NCI-H2029 treated with DMSO at 0.1 percent for 48 hours (cell line): ENCODE measurements at regions not wholly inside any gene's neighbourhood (a gene's known extent, or its start where the extent isn't known, plus 50 kb on each side); places are given as distances from the start of the nearest gene placed in this dataset.

Source experiments
- DNase-seq: peaks from one replicate; lab custom pipeline; 2025; lab: John Stamatoyannopoulos, UW

- DNase-seq, result no peak
These were observed 368.2 kb downstream of the IRS1 start for GRCh38 chr2:226431288-226431948.

- DNase-seq, result no peak
These were observed 370.1 kb downstream of the IRS1 start for GRCh38 chr2:226429476-226429875.

DNA sequence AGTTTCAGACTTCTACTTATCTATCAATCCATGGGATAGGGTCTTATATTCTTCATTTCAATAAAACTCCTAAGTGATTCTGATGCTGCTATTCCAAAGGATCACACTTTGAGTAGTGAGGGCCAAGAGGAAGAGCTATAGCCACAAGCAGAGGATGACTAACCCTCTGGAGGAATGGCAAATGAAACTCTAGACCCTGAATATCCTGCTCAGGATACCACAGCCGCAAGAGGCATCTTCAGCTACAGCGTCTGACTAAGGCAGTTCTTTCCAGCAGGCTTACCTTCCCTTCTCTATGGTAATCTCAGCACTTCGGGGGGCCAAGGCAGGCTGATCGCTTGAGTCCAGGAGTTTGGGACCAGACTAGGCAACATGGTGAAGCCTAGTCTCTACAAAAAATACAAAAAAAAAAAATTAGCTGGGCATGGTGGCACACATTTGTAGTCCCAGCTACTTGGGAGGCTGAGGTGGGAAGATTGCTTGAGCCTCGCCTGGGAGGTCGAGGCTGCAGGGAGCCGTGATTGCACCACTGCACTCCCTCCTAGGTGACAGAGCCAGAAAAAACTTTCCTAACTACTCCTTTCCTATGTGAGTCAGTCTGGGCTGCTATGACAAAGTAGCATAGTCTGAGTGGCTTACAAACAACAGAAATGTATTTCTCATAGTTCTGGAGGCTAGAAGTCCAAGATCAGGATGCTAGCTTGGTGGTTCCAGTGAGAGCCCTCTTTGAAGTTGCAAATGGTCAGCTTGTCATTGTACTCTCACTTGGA lies 371.9 kb downstream of the IRS1 start:
- no peak for DNase-seq

- DNase-seq, result no peak
These were observed 373.3 kb downstream of the IRS1 start for GRCh38 chr2:226426292-226426736.

DNA sequence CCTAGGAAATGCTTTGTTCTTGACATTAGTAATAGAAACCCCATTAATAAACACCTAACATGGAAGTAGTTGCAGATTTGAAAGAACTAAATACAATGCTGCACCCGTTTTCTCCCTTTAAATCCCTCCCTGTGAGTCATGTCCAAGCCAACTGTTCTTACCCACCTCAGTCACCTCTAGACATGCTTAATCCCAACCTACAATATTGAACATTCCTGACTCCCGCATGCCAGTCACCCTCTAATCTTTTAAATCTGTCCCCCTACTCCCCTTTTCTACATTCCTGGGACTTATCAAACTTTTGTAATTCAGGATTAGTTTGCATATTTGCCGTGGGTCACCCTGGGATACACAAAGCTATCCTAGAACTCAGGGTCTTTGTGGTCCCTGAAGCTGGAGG lies 374.6 kb downstream of the IRS1 start:
- DNase-seq, result no peak

DNA sequence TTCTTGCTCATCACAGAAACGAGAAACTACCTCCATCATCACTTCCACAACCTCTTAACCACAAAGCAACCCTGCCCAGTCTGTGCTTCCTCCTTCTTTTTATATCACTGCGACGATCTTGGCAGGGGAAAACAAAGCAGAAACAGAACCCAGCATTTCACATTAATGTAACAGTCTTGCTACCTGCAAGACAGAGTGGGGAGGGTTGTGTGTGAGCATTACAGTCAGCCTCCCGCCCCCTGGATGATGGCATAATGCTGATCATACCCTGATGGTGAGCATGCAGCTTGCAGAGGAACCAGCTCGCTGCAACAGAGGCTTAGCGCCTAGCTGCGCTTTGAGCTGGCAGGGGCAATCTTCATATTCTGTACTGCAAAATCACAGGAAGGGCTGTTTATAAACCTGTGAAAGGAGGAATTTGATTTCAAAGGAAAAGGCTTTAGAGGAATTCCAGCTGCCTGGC lies 376.1 kb downstream of the IRS1 start:
- DNase-seq, result no peak

GRCh38 chr2:226420646-226421045 lies 379.0 kb downstream of the IRS1 start:
- no peak for DNase-seq

DNA sequence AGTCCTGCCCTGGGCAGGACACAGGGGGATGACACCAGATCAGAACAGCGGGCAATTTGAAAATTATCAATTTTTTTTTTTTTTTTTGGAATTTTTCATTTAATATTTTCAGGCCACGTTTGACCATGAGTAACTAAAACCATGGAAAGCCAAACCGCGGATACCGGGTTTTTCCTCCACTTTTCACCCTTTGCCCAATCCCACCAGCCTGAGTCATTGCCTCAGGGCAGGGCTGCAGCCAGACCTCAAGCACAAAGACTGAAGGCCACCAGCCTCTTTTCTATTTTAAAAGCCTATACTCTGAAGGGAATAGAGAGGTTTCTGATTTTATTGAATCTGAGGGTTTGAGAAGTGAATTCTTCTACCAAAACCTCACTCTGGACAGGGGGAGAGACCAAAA lies 381.1 kb downstream of the IRS1 start:
- DNase-seq, result no peak

DNA sequence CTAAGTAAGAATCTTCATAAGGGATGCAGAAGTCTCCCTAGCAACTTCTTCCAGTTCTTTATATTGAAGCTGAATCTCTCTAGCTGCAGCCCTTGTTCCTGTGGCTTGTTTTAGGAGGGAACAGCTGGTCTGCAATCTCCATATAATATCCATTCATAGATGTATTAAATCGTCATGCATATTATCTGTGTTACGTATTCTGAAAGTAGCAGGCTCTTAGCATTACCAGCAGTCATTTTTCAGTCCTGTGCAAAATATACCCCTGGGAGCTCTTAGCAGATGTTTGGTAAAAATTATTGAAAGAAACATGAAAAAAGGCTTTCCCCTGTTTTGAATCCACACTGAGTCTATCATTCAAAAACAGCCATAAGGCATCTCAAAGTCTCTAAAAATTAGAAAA lies 385.3 kb downstream of the IRS1 start:
- DNase-seq, result no peak

GRCh38 chr2:226413498-226414130 lies 386.0 kb downstream of the IRS1 start:
- DNase-seq, result no peak

DNA sequence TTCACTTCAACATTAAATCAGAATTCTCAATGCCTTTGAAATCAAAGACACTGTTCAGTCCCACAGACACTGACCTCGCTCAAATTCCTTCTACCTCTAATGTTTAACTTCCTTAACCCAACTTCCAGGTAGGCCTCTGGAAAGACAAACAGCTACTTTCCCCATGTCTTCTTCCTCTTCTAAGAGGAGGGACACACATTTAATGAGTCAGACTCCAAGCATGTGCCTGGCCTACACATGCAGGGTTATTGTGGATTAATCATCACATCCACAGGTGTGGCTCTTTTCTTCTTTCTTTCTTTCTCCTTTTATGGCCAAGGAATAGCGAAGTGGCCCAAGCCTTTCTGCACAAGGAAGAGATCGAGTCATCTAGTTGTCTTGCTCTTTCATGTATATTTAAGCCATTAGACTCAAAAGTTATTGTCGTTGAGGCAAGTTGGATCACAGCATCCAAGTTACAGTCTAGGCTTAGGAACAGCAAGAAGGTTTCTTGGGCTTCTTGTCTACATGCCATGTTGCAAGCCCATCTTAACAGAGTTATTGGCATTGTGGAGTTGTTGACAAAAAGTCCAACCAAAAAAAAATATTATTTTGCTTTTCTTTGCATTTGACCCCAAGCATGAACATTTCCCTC lies 387.8 kb downstream of the IRS1 start:
- DNase-seq, result no peak

GRCh38 chr2:226411205-226411604 lies 388.4 kb downstream of the IRS1 start:
- no peak for DNase-seq

DNA sequence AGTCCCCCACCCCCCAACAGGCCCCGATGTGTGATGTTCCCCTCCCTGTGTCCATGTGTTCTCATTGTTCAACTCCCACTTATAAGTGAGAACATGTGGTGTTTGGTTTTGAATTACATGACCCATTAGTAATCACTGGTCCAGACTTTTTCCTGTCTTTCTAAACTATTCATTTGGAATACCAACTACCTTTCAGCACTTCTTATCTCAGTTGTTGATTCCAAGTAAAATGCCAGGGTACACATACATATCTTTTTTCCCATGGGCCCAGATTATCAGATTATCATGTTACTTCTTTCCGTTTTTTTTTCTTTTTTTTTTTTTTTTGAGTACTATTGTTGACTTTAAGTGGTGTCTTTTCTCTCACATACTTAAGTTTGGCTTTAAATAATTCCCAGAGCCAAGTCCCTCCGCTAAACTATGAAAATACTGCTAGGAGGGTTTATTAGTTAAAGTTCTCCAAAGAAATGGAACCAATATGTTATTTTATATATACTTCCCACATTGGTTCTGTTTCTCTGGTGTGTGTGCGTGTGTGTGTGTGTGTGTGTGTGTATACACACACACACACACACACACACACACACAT lies 389.3 kb downstream of the IRS1 start:
- no peak for DNase-seq

GRCh38 chr2:226409134-226409533 lies 390.5 kb downstream of the IRS1 start:
- no peak for DNase-seq

DNA sequence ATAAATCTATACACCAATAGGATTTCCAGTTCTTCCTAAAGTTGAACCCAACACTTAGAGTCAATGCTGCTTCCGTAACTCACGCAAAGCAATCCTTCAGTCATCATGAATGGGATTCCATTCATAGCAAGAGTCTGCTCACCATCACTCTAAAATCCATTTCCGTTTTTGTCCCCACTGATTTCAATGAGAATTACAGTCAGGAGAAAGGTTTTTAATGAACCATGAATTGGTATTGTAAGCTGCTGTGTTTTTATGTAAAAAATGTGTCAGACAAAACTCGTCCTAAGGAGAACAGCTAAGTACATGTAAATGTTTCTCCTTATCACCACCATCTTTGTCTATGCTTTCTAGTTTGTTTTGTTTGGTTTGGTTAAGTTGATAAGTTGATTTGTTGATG lies 391.5 kb downstream of the IRS1 start:
- no peak for DNase-seq

DNA sequence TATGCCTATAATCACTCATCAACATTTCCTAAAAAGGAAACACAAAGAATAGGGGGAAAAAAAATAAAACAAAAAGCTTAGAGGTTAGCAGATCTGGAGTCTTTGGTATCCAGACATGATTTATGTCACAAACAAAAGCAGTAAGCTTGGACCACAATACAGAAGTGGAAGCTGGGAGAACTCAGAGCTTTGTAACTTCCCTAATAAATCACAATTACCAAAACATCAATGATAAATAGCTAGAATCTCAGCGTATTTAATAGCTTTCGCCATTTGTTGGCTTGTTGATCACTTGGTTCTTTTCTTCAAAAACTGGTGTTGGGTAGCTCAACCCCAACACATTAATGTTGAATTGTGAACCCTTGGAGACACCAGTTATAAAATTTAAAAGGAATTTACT lies 392.5 kb downstream of the IRS1 start:
- no peak for DNase-seq

- no peak for DNase-seq
These were observed 394.2 kb downstream of the IRS1 start for GRCh38 chr2:226405465-226405864.

DNA sequence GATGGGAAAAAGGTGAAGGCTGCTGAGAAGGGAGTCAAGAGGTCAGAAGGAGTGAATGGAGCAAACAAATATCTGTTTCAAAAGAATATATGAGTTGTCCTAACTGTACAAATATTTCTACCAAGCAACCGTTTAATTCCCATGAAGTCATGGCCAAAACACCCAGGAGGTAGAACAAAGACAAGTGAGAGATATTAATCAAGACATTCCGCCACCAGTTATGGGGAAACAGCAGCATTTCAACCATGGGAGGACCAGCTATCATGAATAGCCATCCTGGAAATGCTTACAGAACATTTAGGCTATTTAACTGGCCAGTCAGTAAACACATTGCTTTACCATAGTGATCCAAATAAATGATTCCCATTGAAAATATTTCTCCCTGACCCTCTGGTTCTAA lies 396.3 kb downstream of the IRS1 start:
- DNase-seq, result no peak

- DNase-seq, result no peak
These were observed 400.6 kb downstream of the IRS1 start for GRCh38 chr2:226399006-226399405.

- no peak for DNase-seq
These were observed 401.0 kb downstream of the IRS1 start for GRCh38 chr2:226398580-226398979.

- DNase-seq, result no peak
These were observed 403.1 kb downstream of the IRS1 start for GRCh38 chr2:226396541-226396940.

DNA sequence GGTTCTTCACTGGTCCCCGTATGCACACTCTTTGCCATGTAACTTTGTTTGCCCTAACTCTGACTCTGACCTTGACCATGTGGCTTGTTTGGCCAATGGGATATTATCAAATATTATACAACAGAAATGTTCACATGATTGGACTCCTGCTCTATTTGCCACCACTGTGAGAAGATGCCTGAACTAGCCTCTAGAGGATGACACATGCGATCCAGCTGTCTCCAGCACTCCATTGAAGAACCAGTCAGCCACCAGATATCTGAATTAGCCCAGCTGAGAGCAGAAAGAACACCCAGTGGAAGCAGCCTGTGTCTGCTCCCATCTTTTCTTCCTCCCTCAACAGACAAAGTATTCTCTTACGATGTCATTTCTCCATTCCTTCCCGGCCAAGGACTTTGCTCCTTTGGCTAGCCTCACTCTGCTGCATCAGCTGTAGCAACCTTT lies 412.1 kb downstream of the IRS1 start:
- no peak for DNase-seq
